Neural cell (in vitro differentiated cells): ENCODE measurements at regions not wholly inside any gene's neighbourhood (a gene's known extent, or its start where the extent isn't known, plus 50 kb on each side); places are given as distances from the start of the nearest gene placed in this dataset.

ENCODE experiments used
- H2AFZ ChIP-seq: fragments of 200-600, 300-800 bp; sonication (generic), shearing (Covaris generic); 2 replicates; pipeline ENCODE4 v1.6.0; 2014; ENCODE audit warnings: low read depth, mild to moderate bottlenecking, antibody characterized with exemption, low read length, moderate library complexity
- H3F3A ChIP-seq: fragments of 200-600 bp; shearing (Covaris generic); 2 replicates; pipeline ENCODE4 v1.6.1; 2016; ENCODE audit warnings: mild to moderate bottlenecking, moderate library complexity, mixed read lengths, antibody characterized with exemption, low read length; ENCODE audit not compliant: insufficient read depth, poor library complexity, severe bottlenecking
- H3K27ac ChIP-seq: fragments of 200-600, 300-800 bp; sonication (generic), shearing (Covaris generic); 2 replicates; pipeline ENCODE4 v1.5.1; 2014; ENCODE audit warnings: mild to moderate bottlenecking, low read length, moderate library complexity
- H3K27me3 ChIP-seq: fragments of 300-800, 200-600 bp; sonication (generic), shearing (Covaris generic); 2 replicates; pipeline ENCODE4 v1.6.0; 2014; ENCODE audit warnings: mild to moderate bottlenecking, low read depth, low read length, moderate library complexity; ENCODE audit not compliant: insufficient read depth
- H3K36me3 ChIP-seq: fragments of 300-800, 200-600 bp; sonication (generic), shearing (Covaris generic); 2 replicates; pipeline ENCODE4 v1.5.1; 2014; ENCODE audit warnings: mild to moderate bottlenecking, antibody characterized with exemption, low read length, moderate library complexity; ENCODE audit not compliant: insufficient read depth
- H3K4me2 ChIP-seq: fragments of 300-800, 200-600 bp; sonication (generic), shearing (Covaris generic); 2 replicates; pipeline ENCODE4 v1.6.0; 2014; ENCODE audit warnings: mild to moderate bottlenecking, low read length
- H3K4me3 ChIP-seq: fragments of 300-800, 200-600 bp; sonication (generic), shearing (Covaris generic); 2 replicates; pipeline ENCODE4 v1.5.1; 2014; ENCODE audit warnings: mild to moderate bottlenecking, low read length, moderate library complexity
- H3K79me2 ChIP-seq: fragments of 200-600 bp; shearing (Covaris generic); replicated peaks from 2 replicates; pipeline ENCODE4 v1.6.0; 2014; ENCODE audit warnings: mild to moderate bottlenecking, low read length, moderate library complexity; ENCODE audit not compliant: insufficient read depth
- H3K9ac ChIP-seq: fragments of 300-800, 200-600 bp; sonication (generic), shearing (Covaris generic); 2 replicates; pipeline ENCODE4 v1.6.1; 2016; ENCODE audit warnings: mild to moderate bottlenecking, low read length, mixed read lengths
- H3K9me2 ChIP-seq: fragments of 200-600 bp; shearing (Covaris generic); 2 replicates; pipeline ENCODE4 v1.6.1; 2016; ENCODE audit warnings: mild to moderate bottlenecking, low read length, mixed read lengths; ENCODE audit not compliant: insufficient read depth
- H3K9me3 ChIP-seq: fragments of 200-600, 300-800 bp; sonication (generic), shearing (Covaris generic); 2 replicates; pipeline ENCODE4 v1.6.1; 2016; ENCODE audit warnings: mild to moderate bottlenecking, mixed run types, low read length, moderate library complexity, mixed read lengths
- H4K20me1 ChIP-seq: fragments of 200-600 bp; shearing (Covaris generic); 2 replicates; pipeline ENCODE4 v1.6.1; 2016; ENCODE audit warnings: mild to moderate bottlenecking, mixed run types; ENCODE audit not compliant: insufficient read depth
- EP300 ChIP-seq: fragments of 450-650 bp; conservative IDR thresholded peaks from 2 replicates; pipeline ENCODE4 v1.6.1; 2014; ENCODE audit warnings: antibody characterized with exemption, mild to moderate bottlenecking, moderate library complexity; ENCODE audit not compliant: poor library complexity, severe bottlenecking
- EZH2 ChIP-seq: fragments of 200-600, 300-800 bp; shearing (Covaris generic), sonication (generic); IDR thresholded peaks from 2 replicates; pipeline ENCODE4 v1.6.1; 2014; ENCODE audit warnings: antibody characterized with exemption, low read length, borderline replicate concordance, mild to moderate bottlenecking; ENCODE audit not compliant: insufficient read depth, poor library complexity, severe bottlenecking
- MXI1 ChIP-seq: fragments of 450-650 bp; conservative IDR thresholded peaks from 2 replicates; pipeline ENCODE4 v1.6.1; 2014; ENCODE audit warnings: antibody characterized with exemption, mild to moderate bottlenecking; ENCODE audit not compliant: poor library complexity, severe bottlenecking
- POLR2AphosphoS5 ChIP-seq: IDR thresholded peaks from 2 replicates; pipeline ENCODE4 v1.6.1; 2012
- RAD21 ChIP-seq: fragments of 450-650 bp; conservative IDR thresholded peaks from 2 replicates; pipeline ENCODE4 v1.6.1; 2014; ENCODE audit warnings: antibody characterized with exemption, mild to moderate bottlenecking, moderate library complexity
- TAF1 ChIP-seq: IDR thresholded peaks from 2 replicates; pipeline ENCODE4 v1.6.1; 2012; ENCODE audit warnings: low read depth
- TF ChIP-seq, protein P1 (sequence below): fragments of 450-650 bp; IDR thresholded peaks from 2 replicates; pipeline ENCODE4 v1.5.1; 2014; ENCODE audit warnings: antibody characterized with exemption, mild to moderate bottlenecking, moderate library complexity; ENCODE audit not compliant: poor library complexity, severe bottlenecking
- TF ChIP-seq, protein P2 (sequence below): IDR thresholded peaks from 2 replicates; pipeline ENCODE4 v1.6.1; 2012; ENCODE audit warnings: borderline replicate concordance

DNA sequence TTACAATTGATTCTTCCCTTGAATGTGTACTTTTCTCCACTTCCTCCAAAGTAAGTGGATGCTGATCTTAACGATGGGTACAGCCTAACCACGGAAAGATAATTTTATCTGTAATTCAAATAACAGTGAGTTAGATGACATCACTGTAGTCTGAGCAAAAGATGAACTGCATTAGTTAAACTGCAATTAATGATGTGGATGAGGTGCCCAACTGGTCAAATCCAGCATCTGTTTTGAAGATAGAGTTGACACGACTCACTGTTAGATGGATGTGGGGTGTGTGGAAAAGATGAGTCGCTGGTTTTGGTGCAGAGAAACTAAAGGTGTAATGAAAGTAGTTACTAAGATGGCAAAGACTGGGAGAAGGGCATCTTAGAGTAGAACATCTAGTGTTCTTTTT, 270.5 kb upstream of the MEIS1 start:
- Histone ChIP-seq H3K79me2 (no peaks in the 10 kb centered on the region), H3K4me3 (no peak overlapping the region), H3F3A (no peaks in the 10 kb centered on the region), H3K9me2 (no peaks in the 10 kb centered on the region), H3K4me2 (no peak overlapping the region), H3K9ac (no peak overlapping the region), H3K27ac (no peak overlapping the region), H3K36me3 (no peaks in the 10 kb centered on the region), H2AFZ (no peak overlapping the region), H3K9me3 (no peaks in the 10 kb centered on the region), H3K27me3 (no peaks in the 10 kb centered on the region), H4K20me1 (no peaks in the 10 kb centered on the region)
- TF ChIP-seq RAD21: no peak
- no peak for TF ChIP-seq TAF1
- no peak for TF ChIP-seq EZH2
- no peak for TF ChIP-seq EP300
- TF ChIP-seq, protein P1, sequence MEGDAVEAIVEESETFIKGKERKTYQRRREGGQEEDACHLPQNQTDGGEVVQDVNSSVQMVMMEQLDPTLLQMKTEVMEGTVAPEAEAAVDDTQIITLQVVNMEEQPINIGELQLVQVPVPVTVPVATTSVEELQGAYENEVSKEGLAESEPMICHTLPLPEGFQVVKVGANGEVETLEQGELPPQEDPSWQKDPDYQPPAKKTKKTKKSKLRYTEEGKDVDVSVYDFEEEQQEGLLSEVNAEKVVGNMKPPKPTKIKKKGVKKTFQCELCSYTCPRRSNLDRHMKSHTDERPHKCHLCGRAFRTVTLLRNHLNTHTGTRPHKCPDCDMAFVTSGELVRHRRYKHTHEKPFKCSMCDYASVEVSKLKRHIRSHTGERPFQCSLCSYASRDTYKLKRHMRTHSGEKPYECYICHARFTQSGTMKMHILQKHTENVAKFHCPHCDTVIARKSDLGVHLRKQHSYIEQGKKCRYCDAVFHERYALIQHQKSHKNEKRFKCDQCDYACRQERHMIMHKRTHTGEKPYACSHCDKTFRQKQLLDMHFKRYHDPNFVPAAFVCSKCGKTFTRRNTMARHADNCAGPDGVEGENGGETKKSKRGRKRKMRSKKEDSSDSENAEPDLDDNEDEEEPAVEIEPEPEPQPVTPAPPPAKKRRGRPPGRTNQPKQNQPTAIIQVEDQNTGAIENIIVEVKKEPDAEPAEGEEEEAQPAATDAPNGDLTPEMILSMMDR: no peak
- TF ChIP-seq MXI1: no peak
- TF ChIP-seq POLR2AphosphoS5: no peak
- TF ChIP-seq, protein P2, sequence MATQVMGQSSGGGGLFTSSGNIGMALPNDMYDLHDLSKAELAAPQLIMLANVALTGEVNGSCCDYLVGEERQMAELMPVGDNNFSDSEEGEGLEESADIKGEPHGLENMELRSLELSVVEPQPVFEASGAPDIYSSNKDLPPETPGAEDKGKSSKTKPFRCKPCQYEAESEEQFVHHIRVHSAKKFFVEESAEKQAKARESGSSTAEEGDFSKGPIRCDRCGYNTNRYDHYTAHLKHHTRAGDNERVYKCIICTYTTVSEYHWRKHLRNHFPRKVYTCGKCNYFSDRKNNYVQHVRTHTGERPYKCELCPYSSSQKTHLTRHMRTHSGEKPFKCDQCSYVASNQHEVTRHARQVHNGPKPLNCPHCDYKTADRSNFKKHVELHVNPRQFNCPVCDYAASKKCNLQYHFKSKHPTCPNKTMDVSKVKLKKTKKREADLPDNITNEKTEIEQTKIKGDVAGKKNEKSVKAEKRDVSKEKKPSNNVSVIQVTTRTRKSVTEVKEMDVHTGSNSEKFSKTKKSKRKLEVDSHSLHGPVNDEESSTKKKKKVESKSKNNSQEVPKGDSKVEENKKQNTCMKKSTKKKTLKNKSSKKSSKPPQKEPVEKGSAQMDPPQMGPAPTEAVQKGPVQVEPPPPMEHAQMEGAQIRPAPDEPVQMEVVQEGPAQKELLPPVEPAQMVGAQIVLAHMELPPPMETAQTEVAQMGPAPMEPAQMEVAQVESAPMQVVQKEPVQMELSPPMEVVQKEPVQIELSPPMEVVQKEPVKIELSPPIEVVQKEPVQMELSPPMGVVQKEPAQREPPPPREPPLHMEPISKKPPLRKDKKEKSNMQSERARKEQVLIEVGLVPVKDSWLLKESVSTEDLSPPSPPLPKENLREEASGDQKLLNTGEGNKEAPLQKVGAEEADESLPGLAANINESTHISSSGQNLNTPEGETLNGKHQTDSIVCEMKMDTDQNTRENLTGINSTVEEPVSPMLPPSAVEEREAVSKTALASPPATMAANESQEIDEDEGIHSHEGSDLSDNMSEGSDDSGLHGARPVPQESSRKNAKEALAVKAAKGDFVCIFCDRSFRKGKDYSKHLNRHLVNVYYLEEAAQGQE: no peak

- Histone ChIP-seq H3K36me3 (no peaks in the 10 kb centered on the region), H3K9me3 (peaks cover 8% of the 10 kb centered on the region), H3K27me3 (no peaks in the 10 kb centered on the region), H3K27ac (no peak overlapping the region), H3K4me3 (no peak overlapping the region), H3F3A (no peaks in the 10 kb centered on the region), H3K9ac (no peak overlapping the region), H4K20me1 (no peaks in the 10 kb centered on the region), H2AFZ (no peak overlapping the region), H3K9me2 (no peaks in the 10 kb centered on the region), H3K4me2 (no peak overlapping the region), H3K79me2 (no peaks in the 10 kb centered on the region)
- TF ChIP-seq, protein P1: no peak
- no peak for TF ChIP-seq RAD21
- TF ChIP-seq POLR2AphosphoS5: no peak
- TF ChIP-seq EP300: no peak
These were observed 278.8 kb upstream of the MEIS1 start for GRCh38 chr2:66156171-66156570.
